ENCODE measurements at regions not wholly inside any gene's neighbourhood (a gene's known extent, or its start where the extent isn't known, plus 50 kb on each side); places are given as distances from the start of the nearest gene placed in this dataset.

DNA sequence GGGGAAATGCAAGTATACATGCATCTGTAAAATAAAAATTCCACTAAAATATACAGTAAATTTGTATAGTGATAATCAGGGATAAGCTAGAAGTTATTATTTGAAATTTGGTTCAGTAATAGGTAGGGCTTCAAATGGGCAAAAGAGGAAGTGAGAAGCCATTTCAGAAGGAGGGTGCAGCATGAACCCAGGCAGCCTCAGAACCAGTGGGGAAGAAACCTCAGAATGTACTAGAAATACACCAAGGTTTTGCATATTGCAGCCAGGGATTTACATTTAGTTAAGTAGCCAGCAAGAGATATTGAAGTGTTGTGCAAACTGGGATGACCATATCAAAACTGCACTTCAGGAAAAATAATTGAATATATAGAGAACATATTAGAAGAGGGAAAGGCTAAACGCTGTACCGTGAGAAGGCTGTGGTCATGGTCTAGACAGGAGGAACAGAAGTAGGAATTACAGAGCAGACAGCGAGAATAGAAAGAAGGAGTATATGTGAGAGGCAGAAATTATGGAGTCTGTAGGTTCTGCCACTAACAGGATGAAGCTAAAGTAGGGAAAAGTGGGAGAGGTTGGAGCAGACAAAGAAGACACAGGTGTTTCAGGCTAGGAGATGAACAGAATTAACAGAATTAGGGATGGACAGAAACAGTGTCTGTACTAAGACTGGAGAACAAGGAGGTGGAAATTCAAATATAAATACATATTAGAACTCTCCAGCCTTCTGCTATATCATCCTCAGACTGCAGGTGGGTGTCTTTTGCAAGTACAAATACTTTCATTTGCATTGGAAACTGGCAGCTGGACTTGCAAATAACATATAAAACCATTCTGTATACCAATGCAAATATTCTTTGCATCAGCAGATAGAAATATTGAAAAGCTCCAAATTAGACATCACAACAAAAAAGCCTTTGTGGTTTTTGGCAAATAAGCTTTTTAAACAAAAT lies 335.6 kb downstream of the ZNF608 start:
- DNase-seq: peak; percentile 33

DNA sequence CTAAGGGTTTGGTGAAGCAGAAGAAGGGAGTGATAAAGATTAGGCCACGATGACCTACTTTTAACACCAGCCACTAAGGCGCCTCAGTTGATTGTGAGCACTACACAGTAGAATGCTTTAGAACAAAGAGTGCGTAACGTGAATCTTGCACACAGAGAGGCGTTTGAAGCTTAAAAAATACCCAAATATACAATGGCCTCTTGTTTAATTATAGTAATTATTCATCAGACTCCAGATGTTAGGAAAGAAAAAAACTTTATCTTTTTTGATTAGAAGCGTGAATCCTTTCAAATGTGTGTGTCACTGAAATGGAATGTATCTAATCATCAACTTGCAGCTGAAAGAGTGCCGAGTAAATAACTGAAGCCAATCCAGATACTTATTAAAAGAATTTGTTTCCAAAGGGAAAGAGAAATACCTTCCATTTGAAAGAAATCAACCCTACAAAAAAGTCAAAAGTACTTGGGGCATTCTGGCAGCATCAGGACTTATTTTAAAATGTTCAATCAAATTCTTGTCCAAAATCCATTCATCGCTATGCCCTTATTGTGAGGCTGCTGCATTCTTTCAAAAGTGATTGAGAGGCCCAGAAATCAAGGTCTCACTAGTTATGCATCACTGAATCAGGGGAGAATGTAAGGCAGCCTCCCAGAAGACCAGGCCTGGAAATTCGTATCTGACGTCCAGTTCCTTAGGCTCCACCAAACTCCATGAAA lies 337.5 kb downstream of the ZNF608 start:
- no peak for DNase-seq

DNA sequence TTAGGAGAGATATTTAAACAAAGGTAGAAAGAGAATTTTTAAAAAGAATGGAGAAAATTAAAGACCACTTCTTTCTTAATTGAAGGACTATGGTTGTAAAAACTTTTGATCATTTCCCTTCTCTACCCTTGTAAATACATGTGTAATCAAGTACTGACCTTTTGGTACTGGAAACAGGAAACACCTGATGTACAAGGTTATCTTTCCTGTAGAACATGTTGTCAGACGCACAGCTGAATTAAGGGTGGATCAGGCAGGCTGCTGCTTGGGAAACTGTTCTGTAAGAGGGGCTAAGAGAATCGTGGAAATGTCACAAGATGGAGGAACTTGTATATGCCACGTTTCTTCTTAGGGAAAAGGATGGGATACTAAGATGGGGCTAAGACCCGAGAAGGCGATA lies 341.6 kb downstream of the ZNF608 start:
- DNase-seq: peak; percentile 67

DNA sequence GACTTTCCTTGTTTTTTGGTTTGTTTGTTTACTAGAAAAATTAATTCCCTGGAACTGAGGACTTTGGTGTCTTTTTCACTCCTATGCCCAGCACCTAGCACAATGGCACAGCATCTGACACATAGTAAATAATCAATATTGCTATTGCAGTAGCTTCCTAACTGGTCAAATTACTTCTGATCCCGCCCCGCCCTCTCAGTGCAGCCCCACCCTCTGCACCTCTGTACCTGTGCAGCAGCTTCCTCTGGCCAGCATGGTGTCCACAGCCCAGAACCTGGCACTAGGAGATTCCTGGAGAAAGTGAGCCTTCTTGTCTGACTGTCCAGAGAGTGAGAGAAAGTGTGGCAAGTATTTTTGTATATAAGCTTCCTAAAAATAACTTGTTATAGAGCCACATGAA lies 343.2 kb downstream of the ZNF608 start:
- DNase-seq: no peak

DNA sequence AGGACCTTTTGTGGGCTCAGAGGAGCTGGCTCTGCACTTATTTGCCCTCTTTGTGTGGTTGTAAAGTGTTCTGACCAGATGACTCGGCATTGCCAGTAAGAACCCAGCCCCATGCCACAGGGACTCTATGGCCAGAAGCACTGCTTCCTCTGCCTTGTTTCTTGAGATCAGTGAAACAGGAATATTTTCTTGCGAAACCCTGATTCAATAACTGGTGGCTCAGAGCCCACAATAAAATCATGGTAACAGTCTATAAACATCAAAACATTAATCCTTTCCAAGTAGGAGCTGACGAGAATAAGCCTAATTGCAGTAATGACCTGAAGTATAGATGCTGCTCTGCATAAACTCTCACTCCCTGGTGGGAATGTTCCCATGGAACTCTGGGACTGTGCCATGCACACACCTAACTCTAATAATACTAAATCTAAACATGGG lies 344.3 kb downstream of the ZNF608 start:
- DNase-seq: no peak

DNA sequence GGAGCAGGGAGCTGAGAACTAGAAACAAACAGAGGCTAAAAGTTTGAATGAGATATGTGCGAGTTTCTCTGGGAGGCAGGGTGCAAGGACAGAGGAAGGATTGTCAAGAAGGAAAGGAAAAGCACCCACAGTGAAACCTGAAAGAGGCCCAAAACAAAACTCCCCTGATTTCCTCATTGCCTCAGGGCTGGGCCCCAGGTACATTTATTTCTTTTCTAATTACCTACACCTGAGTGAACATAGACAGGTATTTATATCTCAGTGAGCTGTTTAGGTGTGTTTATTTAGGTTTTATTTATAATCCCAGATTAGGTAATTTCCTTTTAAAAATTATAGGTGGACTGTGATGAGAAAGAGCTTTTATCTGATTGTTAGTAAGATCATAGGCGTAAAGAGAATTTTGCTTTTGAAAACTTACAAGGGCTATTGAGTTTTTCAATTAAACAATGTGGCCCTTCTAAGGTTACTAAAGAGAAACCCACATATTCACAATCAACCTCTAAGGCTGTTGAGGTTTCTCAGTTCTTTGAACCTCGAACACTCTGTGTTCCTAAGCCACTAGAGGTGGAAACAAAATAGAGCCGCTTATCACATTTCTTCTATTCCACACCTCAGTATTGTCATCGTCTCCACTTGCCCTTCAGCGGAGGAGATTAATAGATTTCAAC lies 344.8 kb downstream of the ZNF608 start:
- DNase-seq: no peak

DNA sequence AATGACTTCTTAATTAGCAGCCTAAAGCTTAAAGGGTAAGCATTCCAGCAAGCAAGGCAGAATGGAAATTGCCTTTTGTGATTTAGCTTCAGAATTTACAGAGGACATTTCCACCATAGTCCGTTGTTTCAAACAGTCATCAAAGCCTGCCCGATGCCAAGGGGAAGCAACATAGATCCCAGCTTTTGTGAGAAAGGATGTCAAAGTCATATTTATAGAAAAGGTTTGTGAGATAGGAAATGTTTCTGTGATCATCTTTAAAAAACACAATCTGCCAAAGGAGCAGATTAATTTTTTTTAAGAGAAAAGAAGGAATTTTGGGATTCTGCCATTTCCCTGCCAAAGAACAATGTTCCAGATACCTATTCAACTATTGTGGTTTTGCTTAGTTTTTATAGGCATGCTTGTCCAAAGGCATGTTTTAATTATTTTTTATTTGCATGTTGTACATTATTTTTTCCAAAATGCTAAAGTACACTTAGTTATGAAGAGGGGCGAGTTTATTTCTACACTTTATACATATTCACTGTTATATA lies 346.9 kb downstream of the ZNF608 start:
- peak; percentile 4 for DNase-seq

DNA sequence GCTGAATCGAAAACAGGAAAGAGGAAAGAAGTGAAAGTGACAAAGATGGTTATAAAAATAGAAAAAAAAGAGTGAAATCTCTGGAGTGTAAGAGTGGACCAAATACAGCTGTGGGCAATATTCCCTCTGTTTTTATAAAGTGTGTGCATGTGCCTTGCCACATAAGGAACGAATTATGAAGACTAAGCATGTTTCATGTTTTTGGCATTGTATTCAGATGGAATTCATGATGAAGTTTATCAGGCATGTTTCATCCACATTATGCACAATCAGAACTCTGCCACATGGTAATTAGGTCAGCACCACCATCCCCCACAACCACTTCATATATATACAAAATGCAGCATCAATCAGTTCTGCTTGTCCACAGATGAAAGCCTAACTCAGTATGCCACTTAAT lies 348.0 kb downstream of the ZNF608 start:
- no peak for DNase-seq

DNA sequence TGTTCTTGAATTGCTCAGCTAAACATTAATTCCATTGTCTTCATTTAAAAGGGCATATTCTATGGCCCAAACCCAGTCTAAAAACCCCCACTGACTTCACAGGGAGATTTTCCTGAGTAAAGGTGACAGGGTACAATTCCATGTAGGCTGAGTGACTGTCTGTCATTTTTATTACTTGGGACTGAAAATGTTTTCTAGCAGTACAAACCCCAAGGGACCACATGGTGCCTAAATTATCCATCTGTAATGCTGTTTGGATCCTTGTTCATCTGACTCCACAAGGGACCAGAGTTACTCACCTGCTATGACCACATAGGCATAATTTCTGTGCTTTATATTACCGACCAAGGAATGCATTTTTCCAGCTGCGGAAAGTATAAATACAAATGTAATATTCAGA lies 349.1 kb downstream of the ZNF608 start:
- DNase-seq: no peak

DNA sequence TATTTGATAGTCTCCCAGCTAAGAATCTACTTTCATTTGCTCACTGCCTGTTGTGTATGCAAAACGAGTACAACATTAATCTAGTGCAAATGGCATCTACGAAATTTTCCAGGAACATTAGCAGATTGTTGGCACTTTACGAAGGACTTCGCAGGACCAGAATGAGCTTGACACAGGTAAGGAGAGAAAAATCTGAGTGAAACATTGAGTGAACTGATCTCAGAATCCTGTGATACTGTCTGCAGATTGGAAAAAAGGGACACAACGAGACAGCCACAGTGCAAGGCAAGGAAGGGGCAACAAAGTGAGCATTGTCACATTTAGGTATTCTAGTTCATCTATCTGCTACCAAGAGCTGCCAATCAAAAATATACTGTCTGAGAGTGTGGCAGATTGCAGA lies 350.5 kb downstream of the ZNF608 start:
- no peak for DNase-seq

DNA sequence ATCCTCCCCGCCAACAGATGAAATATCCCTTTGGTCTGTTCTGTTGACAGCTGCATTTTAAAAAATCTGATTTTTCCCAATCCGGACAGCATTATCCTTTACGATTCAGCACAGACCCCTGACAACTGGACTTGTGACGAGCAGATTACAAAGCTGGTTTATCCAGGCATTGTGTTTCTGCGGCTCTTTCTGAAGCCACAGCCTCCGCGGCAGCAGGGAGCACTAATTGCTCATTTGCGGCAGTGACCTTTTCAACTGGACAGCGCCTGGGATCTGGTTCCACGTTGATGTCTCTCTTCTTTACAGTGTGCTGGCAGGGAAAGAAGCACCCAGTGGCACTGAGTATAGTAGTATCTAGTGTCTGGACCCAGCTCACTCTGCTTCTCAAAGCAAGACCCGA lies 351.2 kb downstream of the ZNF608 start:
- no peak for DNase-seq

DNA sequence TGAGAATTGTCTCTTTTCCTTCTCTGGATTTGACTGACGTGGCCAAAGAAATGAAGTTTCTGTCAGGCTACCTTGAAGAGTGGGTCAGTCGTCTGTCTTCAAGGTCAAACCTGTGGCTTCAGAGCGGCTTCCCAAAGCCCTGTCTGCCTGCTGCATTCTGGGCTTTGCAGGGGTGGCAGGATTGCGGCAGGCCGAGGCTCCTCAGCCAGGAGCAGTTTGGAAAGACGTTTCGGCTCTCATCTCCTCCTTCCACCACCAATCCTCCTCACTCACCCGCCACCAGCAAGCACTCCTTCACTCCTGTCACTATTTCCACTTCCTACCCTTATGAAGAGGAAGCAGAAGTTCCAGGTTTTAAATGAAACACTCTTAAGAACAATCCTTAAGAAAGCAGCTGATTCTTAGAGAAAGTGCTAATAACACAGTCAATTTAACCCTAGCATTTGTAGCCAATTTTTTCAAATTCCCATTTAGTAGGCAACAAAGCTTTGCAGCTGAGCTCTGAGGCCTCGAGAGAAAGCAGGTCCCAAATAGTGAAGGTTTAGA lies 351.7 kb downstream of the ZNF608 start:
- no peak for DNase-seq

DNA sequence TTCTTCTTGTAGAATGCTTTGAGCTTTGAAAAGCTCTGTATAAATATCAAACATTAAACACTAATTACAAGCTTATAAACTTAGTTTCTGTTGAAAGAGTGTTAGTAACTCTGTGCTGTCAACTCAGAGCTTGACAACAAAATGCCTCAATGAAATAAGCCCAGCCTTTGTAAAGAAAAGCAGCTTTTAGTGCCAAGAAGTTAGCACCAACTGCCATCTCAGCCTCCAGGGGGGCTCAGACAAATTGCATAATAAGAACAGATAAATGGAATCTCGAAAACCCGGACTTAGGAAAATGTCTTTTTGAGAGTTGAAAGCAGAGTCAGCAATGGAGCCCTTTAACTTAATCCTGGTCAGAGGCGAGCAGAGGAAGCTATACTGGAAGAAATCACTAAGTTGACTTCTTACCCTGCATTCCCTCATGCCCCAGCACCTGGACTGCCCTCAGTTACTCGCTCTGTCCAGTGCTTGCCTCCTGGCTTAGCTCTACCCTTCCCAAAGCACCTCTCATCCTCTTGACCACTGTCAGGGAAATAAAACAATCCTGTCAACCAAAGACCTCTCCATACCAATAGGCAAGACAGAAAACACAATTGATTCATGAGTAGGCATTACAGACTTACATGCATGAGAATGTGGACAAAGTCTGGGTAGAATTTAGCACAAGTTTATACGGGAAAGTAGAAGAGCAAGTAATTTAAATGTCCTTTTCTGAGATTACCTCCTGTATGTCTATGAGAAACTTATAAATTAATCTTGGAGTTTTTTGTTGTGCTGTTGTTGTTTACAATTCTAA lies 352.7 kb downstream of the ZNF608 start:
- no peak for DNase-seq

DNA sequence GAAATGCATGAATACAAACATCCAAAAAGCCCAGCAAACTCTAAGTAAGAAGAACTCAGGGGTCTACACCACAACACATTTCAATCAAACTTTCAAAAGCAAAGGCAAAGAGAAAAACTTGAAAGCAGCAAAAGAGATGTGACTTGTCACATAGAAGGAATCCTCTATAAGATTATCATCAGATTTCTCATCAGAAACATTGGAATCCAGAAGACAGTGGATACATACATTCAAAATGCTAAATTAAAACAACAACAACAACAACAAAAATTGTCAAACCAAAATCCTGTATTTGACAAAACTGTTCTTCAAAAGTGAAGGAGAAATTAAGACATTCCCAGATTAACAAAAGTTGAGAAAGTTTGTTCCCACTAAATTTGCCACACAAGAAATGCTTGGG lies 362.7 kb downstream of the ZNF608 start:
- no peak for DNase-seq

DNA sequence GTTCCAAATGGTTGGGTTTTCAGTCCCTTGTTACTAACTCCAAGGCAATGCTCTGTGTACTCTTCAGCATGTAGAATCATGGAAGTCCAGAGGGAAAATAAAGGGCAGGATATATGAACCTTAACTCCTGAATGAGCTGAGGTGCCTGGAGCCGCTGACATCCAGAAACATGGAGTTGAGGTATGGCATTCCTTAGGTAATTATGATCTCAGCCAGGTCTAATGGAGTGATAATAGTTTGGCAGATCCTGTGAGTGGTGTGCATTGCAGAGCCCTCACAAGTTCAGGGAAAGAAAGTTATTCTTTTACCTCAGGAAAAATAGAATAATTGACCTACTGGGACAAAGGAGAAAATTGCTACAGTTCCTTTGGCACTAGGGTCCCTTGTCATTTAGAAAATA lies 369.1 kb downstream of the ZNF608 start:
- DNase-seq: no peak

DNA sequence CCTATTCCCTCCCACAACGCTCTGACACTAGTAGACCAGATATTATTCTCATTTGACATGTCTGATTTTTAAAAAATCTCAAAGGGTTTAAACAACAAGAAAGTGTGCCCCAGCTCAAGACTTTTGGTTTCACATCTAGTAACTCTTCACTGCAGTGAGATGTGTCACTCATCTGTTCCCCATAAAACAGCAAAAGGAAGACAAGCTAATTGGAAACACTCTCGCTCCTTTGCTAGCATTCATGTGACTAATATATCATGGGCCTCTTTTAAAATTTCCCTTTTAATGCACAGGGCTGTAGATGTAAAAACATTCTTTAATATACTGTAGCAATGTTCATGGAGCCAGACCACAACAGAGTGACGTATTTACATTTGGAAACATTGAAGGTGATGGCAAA lies 372.6 kb downstream of the ZNF608 start:
- DNase-seq: no peak

DNA sequence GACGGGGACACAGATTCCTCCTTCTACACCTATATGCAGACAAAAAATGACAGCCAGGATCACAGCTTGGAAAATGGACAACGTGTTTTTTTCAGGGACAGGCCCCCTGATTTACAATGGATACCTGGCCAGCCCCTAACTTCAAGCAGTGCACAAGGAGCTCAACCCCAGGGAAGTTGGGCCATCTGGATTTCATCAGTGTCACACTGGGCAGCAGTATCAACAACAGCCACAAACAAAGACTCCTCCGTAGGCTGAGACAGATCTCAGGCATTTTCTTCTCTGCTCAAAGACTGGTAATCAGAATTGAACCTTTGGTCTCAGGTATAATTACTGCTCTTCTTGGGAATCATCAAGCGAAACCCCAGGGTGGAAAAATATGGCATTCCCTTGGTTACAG lies 374.0 kb downstream of the ZNF608 start:
- DNase-seq: no peak

DNA sequence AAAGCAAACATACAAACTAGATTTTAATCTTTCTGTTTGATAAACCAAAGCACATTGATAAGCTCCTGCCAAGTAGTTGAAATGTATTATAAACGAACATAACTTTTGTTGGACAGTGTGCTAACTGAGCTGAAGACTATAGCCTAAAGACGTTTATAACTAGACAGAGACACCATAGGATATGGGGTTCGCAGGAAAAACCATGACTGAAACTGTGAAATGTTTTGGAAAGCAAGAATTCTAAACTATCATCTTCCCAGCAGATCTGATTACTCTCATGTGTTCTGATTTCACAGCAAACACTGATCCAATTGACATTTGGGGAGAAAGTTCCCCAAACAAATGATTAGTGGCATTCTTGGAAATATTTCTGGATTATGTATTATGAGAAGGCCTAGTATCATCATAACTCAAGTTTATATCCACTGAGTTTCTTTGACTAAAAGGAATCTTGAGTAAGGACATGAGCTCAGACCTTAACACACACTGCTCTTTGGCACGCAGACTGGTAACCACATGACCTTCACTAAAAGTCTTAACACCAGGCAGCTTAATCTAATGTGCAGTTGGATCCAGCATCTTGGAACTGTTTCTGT lies 375.2 kb downstream of the ZNF608 start:
- DNase-seq: no peak

DNA sequence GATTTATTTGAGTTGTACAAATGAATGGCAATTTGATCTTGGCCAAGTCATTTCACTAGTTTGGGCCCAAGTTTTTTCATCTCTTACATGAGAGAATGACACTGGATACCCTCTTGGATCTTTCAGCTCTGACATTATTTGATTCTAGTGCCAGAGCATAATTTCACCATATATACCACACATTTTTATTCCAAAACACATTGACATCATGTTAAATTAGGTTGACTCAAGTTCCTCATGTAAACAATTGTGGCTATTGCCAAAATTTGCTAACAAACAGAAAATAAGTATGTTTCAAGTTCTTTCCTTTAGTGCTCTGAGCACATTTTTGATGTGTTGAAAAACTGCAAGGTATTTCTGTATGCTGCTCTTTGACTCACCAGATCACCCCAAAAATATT lies 375.8 kb downstream of the ZNF608 start:
- no peak for DNase-seq

DNA sequence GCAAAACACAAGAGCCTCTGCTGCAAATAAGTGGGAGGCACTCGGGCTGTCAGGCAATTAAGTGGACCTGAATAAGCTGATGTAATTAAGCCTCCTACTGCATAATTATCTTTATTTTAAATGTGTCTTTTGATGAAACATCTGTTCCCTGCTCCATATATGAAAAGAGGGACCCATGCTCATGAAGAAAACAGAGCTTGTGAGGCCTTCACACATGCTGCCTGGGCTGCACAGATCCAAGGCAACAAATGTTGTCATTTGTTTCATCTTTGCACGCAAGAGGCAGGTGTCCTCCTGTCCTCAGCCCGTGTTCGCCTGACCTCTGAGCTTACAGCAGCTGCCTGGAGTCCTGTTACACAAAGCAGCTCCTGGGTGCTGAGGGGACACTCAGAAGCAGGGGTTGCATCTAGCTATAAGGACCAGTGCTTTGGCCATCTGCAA lies 381.1 kb downstream of the ZNF608 start:
- DNase-seq: no peak

DNA sequence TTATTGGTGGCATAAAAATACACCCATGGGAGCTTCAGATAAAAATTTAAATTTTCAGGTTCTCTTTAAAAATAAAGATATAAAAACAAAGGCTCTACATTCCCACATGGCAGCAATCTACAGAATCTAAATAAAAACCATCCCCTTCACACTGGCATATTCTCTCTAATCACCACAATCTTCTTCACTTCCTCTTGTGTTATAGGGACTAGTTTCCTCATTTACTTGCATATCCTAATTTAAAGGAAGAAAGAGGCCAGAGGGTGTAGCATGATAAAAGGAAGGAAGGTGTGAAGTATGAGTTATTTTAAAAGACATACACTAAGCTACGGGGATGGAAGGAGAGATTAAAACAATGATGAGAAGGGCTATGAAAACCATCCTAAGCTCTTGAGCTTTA lies 390.5 kb downstream of the ZNF608 start:
- no peak for DNase-seq

DNA sequence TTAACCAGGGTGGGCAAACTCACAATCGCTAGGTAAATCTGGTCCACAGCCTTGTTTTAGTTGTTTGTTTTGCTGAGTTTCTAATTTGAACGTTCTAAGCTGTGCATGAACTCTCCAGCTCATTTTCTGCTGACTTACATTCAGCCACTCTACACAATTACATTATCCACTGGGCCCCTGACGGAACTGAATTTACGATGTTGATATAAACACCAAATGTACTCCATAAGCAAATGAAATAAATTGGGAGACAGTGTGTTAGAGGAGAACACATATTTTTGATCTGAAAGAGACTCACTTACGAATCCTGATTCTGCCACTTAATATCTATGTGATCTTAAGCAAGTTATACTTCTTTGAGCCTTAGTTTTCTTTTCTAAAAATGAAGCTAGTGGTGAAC lies 393.4 kb downstream of the ZNF608 start:
- no peak for DNase-seq

Data from dermis blood vessel endothelial cell (primary cell).